NOMO-1 treated with dmso at 0.1 percent for 144 hours (cell line): ENCODE measurements at regions not wholly inside any gene's neighbourhood (a gene's known extent, or its start where the extent isn't known, plus 50 kb on each side); places are given as distances from the start of the nearest gene placed in this dataset.
"Not testable (repeated sequence)": the region's sequence is repeated elsewhere in the genome, so short reads cannot be mapped to it uniquely, and the experiment has no call there.

ENCODE experiments used
- DNase-seq: peaks from one replicate; lab custom pipeline; 2025; ENCODE audit not compliant: unreplicated experiment; lab: John Stamatoyannopoulos, UW

DNA sequence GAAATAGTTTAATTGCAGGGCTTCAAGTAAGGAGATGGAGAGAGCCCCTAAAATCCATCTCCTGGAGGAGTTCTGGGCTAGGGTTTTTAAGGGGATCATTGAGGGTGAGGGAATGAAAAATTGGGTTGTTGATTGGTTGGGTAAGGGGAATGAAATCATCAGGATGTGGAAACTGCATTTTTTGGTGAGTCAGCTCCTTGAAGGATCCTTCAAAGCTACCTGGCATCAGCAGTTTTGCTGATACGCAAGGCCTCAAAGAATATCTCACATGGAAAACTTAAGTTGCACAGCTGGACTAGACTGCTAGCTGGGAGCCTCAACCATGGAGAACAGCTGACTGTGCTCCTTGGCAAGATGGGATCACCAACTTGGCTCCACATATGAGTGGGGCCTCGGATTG is 136.7 kb downstream of the FGF10 start:
- no peak for DNase-seq

- no peak for DNase-seq
Observed at GRCh38 chr5:44246986-44247385, 142.2 kb downstream of the FGF10 start.

GRCh38 chr5:44245935-44246334 is 143.3 kb downstream of the FGF10 start:
- no peak for DNase-seq

DNA sequence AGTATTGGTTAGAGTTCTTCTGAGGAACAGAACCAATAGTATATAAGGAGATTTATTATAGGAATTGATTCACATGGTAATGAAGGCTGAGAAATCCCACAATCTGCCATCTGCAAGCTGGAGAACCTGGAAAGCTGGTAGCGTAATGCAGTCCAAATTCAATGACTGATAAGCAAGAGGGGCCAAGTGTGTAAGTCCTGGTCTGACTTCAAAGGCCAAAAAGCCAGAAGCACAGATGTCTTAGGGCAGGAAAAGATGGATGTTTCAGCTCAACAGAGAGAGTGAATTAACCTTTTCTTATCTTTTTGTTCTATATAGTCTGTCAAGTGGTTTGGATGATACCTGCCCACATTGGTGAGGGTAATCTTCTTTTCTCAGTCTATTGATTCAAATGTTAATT is 146.4 kb downstream of the FGF10 start:
- DNase-seq: no peak

DNA sequence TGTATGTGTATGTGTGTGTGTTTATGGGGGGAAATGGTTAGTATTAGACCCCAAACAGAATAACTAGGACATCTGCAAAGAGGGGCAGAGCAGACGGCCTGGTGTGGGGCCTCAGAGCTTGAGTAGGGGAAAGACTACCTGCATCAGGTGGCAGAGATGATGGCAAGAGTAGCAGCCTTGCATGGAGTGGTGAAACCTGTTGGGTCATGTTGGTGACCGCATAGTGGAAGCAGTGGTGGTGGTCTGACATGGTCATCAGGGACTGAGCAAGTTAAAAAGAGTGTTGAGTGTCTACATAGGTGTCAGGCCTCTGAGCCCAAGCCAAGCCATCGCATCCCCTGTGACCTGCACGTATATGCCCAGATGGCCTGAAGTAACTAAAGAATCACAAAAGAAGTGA is 153.2 kb downstream of the FGF10 start:
- DNase-seq: no peak

DNA sequence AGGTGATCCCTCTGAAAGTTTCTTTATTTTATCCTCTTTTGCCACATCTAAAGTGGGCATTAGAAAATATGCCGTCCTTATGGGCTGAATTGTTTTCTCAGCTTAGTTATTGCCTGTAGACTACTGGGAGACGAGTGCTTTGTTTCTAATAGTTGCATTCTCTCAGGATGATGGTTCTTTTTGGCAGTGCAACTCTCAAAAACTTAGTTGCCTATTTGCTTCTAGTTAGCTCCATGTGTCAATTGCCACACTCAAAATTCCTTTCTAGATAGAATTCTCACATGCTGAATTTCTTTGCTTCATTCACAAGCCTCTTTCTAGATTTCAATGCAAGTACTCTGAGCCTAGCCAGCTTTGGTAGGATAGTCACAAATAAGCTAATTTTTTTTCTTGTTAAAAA is 155.5 kb downstream of the FGF10 start:
- DNase-seq: no peak

DNA sequence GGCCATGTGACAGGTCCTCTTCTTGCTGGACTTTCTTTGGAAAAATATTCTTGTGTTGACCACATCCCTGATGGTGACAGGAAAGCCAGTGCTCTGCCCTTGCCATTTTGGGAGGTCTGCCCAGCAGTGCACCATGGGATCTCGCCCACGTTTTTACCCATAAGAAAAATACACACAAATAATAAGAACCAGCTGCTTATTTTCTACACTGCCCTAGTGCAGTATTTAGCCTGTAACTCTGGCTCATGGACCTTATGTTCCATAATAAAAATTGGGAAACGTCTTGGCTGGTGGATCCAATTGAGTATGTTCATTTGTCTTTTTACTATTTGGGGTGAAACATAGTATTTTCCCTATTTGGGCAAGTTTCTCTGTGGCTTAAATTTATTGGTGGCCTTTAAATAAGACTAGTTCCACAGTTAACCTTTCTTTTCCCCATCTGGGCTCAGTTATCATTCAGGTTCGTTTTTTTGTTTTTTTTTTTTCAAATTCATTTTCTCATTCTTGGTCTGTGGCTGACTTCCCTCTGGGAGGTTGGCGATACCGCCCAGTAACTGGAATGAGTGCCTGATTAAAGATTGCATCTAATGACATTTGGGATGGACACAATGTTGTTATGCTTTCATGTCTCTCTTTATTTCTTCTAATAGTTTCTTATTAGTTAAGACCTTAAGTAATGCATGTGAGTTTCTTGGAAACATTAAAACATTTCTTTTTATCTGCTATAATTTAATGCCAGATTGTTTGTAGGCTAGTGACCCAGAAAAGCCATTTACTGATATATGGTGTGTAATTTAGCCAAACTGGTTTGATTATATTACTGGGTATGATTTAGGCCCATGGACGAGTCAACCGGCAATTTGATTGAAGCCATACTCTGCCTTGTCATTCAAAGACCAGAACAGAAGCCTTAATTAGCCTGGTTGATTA is 163.7 kb downstream of the FGF10 start:
- no peak for DNase-seq

- no peak for DNase-seq
Observed at GRCh38 chr5:44199408-44199807, 189.8 kb downstream of the FGF10 start.

GRCh38 chr5:44189255-44189654 is 200.0 kb downstream of the FGF10 start:
- DNase-seq: no peak

GRCh38 chr5:44187973-44188372 is 201.2 kb downstream of the FGF10 start:
- DNase-seq: no peak

DNA sequence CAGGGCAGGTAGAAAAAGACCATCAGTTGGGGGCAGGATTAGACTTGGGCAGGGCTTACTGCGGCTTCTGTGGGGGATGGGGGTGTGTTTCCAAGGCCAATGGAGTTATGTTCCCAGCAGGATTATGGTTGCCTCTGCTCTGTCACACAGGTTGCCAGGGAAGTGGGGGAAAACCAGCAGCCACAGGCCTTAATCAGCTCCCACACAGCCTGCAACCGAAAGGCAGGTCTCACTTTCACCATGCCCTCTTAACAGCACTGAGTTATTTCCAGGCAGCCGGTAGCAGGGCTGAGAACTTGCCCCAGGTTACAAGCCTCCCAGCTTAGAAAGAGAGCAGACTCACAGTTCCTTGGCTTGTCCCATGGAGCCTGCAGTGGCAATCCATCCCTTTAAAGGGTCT is 205.5 kb downstream of the FGF10 start:
- no peak for DNase-seq

DNA sequence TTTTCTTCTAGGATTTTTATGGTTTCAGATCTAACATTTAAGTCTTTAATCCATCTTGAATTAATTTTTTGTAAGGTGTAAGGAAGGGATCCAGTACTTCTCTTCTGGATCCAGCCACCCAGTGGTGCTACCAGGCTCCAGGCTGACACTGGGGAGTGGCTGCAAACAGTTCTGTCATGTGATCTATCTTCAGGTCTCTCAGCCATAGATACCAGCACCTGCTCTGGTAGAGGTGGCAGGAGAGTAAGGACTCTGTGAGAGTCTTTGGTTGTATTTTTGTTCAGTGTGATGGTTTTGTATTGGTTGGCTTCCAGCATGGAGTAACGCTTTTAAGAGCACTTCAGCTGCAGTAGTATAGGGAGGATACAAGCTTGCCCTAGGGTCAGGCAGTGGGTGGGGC is 205.9 kb downstream of the FGF10 start:
- no peak for DNase-seq

DNA sequence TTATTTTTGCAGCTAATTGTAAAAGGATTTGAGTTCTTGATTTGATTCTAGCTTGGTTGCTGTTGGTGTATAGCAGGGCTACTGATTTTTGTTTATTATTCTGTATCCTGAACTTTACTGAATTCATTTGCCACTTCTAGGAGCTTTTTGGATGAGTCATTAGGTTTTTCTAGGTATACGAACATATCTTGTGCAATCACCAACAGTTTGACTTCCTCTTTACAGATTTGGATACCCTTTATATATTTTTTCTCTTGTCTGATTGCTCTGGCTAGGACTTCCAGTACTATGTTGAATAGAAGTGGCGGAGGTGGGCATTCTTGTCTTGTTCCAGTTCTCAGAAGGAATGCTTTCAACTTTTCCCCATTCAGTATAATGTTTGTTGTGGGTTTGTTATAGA is 210.8 kb downstream of the FGF10 start:
- DNase-seq: peak; percentile 17

DNA sequence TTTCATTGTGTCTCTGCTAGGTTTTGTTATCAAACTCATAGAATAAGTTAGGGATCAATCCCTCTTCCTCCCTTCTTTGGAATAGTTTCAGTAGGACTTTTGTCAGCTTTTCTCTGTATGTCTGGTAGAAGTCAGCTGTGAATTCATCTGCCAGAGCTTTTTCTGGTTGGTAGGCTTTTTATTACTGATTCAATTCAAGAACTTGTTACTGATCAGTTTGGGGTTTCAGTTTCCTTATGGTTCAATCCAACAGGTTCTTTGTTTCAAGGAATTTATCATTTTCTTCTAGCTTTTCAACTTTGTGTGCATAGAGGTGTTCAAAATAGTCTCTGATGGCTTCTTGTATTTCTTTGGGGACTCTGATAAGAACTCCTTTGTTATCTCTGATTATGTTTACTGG is 221.7 kb downstream of the FGF10 start:
- DNase-seq: no peak

- no peak for DNase-seq
Observed at GRCh38 chr5:44160369-44160768, 228.9 kb downstream of the FGF10 start.

DNA sequence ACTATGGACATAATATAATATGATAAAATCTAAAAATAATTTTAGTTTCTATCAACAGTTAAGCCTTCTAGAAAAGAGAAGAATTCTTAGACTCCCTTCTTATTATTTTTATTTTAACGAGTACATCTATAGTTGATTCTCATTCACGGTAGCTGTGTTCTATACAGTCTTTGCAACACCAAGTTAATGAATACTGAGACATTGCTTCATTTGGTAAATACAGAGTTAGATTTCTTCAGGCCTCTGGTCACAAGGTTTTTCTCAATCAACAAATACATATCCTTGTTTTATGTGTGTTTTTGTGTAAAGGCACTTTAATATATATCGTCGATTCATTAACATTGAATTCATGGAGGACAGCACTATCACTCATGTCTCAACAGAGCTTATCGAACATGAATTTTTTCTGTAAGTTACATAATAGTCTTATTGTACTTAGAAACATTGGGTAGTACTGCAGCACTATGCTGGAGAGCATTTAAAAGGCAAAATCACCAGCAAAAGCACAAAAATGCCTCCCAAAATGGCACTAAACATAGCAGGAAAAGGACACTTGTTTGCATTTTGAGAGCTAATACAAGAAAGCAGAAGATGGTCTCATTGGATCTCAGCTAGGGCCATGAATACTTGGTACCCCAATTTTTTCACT is 239.0 kb downstream of the FGF10 start:
- DNase-seq: no peak

DNA sequence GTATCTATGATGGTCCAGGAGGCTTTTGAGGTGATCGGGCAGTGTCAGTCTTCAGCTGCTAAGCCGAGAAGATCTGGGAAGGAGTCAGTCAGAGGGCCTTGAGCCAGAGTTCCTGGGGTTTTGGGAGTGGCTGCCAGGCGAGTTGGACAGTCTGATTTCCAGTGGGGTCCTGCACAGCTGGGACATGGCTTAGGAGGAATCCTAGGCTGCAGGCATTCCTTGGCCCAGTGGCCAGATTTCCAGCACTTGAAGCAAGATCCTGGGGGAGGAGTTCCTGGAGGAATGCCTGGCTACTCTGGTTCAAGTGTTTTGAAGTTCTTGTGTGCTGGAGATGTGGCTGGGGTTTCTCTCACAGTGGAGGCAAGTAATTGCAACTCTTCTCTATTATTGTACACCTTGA is 271.3 kb downstream of the FGF10 start:
- DNase-seq: not testable (repeated sequence)

GRCh38 chr5:44108232-44108631 is 281.0 kb downstream of the FGF10 start:
- DNase-seq: not testable (repeated sequence)

- DNase-seq: no peak
Observed at GRCh38 chr5:44099643-44100042, 289.6 kb downstream of the FGF10 start.

DNA sequence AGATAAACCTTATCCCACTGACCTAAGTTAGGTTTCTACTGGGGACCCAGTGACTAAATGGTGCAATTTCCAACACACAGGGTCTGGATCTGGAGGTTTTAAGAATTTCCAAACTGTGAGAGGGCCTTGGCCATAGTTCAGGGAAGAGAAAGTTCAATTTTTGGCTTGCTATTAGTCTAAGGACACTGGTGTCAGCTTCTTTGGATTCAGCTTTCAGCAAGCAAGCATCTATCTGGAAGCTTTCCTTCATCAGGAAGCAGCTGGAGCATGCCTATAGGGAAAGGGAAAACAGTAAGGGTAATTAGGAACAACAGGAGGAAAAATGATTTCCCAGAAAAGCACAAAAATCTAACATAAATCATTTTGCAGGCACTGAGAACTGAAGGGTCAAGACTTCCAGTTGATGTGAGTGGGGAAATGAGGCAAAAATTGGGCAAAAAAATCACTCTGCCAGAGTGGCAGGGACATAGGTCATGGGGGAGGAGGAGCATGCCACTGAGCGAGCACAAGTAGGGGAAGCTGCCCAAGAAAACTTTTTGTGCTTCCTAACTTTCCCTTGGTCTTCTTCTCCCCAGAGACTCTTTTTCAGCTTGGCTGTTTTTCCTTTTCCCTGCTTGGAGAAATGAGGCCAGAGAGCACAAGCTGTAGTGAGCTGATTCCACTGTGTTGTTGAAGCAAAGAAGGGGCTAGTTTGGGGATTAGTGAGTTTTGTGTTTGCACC is 299.6 kb downstream of the FGF10 start:
- no peak for DNase-seq

DNA sequence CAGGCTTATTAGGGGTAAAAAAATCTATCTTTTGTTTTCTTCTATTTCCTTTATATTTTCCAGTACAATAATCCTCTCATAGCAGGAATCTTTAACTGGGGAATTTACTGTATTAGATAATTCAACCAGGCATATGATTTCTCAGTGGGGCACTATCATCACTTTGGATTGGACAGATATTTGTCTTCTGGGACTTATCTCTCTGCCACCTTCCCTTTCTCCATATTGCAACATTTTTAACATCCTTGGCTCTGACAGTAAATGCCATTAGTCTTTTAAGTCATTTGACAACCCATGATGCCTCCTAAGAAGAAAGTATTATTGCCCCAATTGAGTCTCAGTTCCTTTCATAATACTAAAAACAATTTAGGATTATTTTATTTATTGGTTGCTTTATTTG is 304.1 kb downstream of the FGF10 start:
- DNase-seq: no peak

- not testable (repeated sequence) for DNase-seq
Observed at GRCh38 chr5:44074547-44074946, 314.7 kb downstream of the FGF10 start.
